ENCODE measurements at regions not wholly inside any gene's neighbourhood (a gene's known extent, or its start where the extent isn't known, plus 50 kb on each side); places are given as distances from the start of the nearest gene placed in this dataset.

DNA sequence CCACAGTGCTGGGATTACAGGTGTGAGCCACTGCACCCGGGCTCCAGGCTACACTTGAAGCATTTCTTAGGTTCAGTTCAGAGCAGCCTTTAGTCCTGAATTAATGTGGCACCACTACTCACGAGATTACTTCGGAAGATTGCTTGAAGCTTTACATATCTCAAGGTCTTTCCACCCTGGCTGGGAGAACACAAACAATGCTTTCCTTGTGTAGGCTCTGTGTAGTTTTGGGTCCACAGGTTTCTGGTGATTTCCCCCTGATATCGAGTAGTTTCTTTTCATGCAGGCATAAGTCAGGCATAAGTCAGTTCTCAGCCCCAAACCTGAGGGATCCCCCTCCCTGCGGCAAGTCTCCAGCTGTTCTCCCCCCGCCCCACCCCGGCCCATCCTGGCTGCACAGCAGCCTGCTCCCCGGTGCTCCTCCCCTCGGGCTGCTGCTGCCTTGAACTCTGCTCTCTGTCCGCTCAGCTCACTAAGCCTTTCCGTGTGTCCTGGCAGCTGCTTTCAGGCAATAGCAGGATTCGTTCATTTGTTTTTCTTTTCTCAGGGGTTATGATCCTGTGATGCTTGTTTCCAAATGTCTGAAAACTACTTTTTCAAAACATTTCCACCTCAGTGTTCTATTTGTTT, 417.7 kb downstream of the TMEM121 start:
- TF ChIP-seq EZH2 (IDR thresholded peaks at IDR 0.05), result no peak
- no peak for TF ChIP-seq POLR2AphosphoS5 (IDR thresholded peaks at IDR 0.05; ENCODE audit: borderline replicate concordance, low read depth, low read length)

Data from SK-N-MC (cell line).